ENCODE measurements at regions not wholly inside any gene's neighbourhood (a gene's known extent, or its start where the extent isn't known, plus 50 kb on each side); places are given as distances from the start of the nearest gene placed in this dataset.

DNA sequence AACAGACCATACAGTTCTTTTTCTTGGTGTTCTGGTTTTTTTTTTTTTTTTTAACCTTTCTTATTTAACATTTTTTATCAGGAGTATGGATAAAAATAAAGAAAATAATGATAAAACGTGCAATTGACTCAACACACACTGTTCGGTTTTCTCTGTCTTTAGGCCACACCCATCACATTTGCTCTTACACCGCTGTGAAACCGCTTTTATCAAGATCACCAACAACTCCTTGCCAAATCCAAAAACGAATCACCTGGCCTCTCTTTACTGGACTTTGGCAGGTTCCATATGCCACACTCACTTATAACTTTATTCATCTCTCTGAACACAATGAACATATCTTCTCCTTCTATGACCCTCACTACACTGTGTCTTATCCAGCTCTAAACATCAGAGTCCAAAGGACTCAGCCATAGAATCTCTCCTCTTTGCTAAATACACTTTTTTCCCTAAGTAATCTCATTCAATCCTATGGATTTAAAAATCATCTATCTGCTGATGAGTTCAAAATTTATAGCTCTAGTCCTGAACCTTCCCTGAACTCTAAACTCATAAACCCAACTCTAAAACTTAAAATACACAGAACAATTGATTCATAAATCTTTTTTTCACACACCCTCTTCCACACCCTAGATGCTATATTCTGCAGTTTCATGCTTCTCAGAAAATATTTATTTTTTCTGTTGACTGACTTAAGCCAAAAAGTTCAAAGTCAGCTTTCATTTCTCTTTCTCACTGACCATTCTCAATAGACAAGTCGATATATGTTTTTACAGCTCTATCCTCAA is 800.6 kb upstream of the SOX9 start:
- DNase-seq (ENCODE audit: low read depth in 2 of 2), result no peak

DNA sequence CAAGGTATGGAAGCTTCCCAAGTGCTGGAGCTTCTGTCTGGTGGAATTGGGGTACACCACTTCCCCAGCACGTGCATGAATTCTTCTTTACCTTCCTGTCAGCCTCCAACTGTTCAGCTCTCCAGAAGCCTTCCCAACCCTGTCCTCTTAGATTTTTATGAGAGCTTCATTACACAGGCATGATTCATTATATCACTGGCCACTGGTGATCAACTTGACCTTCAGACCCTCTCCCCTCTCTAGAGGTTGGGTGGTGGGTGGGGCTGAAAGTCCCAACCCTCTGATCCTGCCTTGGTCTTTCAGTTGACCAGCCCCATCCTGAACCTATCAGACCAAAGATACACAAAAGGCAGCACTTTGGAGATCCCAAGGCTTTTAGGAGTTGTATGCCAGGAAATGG is 795.7 kb upstream of the SOX9 start:
- no peak for DNase-seq (ENCODE audit: low read depth in 2 of 2)

DNA sequence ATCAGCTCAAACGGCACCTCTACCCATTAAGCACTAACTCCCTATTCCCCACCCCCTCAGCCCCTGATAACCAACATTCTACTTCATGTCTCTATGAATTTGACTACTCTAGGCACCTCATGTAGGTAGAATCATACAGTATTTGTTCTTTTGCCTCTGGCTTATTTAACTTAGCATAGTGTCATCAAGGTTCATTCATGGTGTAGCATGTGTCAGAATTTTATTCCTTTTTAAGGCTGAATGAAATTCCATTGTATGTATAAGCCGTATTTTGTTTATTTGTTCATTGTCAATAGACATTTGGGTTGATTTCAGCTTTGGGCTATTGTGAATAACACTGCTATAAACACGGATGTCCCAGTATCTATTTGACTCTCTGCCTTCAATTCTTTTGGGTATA is 794.9 kb upstream of the SOX9 start:
- no peak for DNase-seq (ENCODE audit: low read depth in 2 of 2)

DNA sequence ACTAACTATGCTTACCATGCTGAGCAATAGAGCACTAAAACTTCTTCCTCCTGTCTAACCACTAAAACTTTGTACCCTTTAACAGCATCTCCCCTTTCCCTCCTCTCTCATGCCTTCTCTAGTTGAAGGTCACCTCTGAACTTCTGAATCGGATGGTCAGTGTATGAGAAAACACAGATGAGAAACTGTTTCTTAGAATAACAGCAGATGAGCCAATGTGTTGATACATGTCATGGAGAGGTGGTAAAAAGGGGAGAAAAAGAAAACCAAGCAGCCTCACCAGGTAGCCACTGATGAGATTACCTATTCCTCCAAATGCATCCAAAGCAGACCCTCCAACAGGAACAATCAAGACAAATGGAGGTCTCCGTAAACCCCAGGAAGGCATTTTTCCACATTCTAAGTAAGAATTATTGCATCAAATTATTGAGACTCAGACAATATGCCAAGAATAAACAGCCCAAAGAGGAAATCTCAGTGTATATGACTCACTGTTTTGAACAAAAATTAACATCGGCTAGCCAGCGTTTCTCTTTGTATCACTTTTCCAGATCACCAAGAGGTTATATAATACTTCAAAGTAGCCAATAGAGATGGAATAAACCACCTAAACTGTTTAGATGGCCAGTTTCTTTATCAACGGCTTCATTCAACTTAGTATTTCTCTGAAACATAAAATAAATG is 793.3 kb upstream of the SOX9 start:
- DNase-seq (ENCODE audit: low read depth in 2 of 2), result no peak

DNA sequence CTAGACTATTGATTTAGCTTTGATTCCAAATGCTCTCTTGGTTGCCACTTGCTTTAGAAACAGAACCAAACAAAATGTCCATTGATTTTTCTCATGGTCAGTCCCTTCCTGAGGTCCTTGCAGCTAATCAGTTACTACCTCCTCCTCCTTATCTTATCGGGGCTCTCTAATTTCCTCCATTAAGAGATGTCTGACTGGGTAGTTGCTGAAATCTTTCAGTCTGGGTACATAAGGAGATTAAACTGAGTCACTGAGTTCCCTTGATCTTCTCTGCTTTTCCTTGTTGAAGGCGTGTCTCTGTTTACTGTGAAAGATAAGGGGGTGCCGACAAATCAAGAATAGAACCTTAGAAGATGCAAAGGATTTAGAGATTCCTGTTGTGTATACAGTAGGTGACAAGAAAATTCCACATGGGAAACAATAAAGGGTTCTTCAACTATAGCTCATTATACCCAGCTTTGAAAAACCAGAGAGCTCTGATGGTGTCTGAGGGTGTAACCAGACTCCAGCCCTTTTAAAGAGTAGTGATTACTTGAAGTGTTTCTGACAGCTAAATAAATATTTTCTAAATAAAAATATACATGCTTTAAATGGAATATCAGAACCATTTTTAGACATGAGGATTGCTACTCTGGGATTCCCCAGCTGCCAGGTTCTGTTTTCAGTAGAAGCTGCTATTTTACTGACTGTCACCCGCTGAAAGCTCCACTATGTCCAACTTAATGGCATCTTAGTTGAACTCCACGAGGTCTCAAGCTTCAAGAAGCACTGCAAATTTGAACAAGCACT is 791.3 kb upstream of the SOX9 start:
- DNase-seq (ENCODE audit: low read depth in 2 of 2), result no peak

DNA sequence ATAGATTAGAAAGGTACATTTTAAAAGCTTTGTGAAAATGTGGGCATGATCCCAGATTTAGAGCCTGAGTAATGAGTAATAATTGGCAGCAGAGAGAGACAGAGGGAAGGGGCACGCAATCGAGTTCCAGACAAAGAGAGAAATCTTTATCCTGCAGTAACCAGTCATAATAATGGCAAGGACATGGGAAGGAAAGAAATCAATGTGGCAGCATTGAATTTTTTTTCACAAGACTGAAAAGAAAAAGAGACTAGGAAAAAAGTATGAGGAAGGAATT is 790.8 kb upstream of the SOX9 start:
- DNase-seq (ENCODE audit: low read depth in 2 of 2), result no peak

DNA sequence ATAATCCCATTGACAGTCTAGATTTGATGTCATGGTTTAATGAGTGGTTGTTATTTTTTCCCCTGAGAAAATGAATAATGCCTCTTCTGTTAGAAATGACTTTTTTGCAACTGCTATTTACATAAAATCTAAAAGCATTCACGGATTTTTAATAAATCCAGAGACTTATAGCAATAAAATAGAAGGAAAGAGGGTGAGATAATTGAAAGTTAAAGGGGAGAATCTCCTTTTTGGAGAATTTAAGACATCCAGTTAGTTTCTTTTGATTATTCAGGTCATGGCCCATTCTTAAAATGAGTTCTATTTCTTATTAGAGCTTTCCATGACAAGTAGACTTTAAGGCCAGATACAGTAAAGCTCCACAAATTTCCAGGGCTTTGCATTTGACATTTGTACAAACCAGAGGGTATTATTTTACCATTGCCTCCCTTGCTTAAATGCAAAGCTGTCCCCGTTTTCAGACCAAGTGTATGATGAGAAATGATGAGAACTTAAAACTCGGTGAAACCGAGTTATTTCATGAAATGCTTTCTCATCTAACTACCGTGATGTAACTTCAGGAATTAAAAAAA is 789.0 kb upstream of the SOX9 start:
- DNase-seq (ENCODE audit: low read depth in 2 of 2), result no peak

DNA sequence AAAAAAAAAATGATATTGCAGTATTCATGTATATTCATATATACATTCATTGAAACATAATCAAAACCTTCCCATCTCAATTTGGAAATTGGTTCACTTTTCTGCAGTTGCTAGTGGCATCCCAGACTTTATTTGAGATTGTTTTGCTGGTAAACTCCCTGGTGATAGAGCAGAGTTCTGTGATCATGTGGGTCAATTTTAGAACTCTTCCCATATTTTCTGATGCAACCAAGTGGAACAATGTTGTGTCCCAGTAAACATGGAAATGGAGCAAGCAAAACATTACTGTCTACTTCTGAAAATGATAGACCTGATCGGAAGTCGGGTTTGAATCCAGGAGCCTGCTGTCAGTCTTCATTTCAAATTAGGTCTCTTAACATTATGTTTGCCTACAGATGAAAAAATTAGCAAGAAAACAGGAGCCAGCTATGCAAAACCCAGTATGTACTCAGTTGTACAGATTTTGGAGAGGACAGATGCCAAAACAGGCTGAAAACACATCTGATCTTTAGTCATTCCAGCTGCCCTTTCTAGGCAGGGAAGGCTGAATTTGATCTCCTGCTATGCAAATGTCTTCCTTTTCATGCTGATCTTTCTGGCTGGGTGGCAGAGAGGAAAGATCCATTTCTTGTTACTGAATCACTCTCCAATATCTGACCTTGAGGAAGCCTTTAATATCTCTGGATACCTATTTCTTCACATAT is 786.6 kb upstream of the SOX9 start:
- no peak for DNase-seq (ENCODE audit: low read depth in 2 of 2)

DNA sequence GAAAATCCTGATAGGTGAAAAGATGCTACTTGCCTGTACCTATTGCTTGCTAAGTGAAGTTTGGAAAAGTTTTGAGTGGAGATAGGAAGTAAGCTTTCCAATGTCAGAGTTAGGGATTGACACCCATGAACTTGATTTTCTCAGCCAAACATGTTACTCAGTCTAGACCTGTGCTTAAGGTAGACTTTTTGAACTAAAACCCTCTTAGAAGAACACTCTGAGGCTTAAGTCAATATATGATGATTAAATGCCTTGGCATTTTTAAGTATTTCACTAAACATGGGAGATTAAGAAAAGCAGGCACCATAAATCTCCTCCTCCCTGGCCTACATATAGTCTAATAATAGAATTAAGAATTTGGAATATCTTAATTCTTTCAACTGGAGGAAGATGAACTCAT is 785.6 kb upstream of the SOX9 start:
- no peak for DNase-seq (ENCODE audit: low read depth in 2 of 2)

DNA sequence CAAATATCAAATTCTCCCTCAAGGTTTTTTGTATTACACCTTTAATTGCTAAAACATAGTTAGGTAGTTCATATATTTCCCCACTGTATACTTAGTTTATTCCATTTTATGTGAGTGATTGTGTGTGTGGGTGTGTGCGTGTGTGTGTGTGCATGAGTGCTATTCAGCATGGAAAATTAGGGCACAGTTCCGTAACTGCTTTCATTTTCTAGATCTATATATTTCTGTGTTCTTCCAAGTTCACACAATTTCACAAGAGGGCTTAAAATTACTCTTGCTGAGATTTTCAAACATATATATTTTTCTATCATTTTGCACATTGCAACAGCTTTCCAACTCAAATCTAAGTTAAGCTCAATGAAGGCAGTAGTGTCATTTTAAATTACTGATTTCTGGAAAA is 782.9 kb upstream of the SOX9 start:
- no peak for DNase-seq (ENCODE audit: low read depth in 2 of 2)

DNA sequence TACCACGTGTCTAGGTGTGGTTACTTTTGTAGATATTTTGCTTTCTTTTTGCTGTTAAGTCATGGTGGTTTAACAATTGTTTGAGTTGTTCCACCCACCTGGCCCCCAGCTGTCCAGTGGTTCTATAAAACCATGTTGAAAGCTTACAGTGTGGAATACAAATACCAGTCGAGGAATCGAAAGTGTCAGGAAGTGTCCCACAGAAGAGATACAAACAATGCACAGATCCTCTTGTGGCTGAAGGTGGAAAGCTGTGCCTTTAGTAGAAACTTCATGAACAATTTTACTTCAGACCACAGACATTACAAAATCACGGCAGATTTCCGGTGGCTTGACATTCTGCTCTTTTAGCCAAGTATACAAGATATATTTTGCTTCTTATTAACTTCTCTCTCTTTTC is 782.4 kb upstream of the SOX9 start:
- DNase-seq (ENCODE audit: low read depth in 2 of 2), result no peak

DNA sequence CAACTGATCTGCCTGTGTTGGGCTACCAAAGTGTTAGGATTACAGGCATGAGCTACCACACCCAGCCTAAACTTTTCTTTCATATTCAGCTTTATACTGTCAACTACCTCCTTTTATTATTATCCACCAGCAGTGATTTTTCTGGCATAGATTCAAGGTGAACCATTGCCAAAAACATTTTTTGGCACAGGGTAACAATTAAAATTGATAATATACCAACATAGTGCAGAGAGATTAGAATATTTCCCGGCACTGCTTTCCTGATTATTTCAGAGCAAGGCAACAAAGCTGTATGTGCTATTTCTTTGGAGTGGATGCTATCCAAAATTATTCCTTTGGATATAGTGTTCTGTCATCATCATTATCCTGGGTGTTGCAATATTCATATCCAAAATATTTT is 781.6 kb upstream of the SOX9 start:
- DNase-seq (ENCODE audit: low read depth in 2 of 2), result no peak

DNA sequence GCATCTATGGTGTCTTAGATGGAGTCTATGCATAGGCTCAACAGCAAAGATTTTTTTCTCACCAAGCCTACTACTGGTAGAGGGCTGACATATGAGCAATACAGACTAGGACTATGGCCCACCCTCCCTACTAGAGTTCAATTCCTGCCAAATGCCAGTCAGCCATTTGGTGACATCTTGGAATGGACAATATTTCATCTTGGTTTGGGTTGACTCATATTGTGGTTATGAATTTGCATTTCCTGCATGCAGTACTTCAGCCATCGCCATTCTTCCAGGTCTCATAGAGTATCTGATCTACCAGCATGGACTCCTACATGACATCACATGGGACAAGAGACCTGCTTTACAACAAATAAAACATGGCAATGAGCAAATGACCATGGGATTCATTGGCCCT is 778.1 kb upstream of the SOX9 start:
- no peak for DNase-seq (ENCODE audit: low read depth in 2 of 2)

DNA sequence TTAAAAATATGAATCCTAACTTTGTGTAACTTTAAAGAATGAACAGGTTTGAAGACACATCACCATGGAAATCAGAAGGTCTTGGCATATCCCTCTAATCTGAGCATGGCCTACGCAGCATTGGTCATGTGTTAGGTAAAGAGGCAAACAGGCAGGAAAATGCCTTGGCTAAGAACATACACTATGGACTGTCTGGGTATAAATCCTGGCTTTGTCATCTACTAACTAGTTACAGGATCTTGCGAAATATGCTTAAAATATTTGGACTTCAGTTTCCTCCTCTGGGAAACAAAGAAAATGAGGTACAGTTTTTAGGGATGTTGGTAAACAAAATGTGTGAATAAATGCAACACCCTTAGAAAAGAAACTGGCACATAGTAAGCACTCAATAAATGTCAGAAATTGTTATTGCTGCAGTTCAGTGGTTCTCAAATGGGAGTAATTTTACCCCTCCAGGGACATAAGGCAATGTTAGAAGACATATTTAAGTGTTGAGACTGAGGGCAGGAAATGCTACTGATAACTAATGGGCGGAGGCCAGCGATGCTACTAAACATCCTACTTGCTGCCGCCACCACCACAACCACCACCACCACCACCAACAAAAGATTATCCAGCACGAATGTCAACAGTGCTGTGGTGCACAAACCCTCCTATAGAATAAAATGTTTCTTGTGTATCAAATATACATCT is 770.8 kb upstream of the SOX9 start:
- DNase-seq (ENCODE audit: low read depth in 2 of 2), result no peak

DNA sequence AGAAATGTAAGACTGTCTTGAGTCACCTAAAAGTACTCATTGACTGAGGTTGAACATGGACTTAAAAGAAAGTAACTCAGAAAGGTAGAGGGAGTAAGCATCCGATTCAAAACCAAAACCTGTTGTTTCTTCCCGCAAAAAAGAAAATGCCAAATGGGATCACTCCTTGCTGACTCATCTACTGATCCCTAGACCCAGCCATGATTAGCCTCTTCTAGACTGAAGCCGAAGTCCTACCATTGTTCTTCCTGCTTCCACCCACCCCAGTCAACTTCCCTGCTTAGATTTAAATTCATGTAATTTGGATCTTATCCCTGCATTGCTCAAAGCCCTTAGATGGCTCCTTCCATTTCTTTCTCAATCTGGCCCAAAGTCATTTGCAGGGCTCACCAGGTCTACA is 760.5 kb upstream of the SOX9 start:
- no peak for DNase-seq (ENCODE audit: low read depth in 2 of 2)

DNA sequence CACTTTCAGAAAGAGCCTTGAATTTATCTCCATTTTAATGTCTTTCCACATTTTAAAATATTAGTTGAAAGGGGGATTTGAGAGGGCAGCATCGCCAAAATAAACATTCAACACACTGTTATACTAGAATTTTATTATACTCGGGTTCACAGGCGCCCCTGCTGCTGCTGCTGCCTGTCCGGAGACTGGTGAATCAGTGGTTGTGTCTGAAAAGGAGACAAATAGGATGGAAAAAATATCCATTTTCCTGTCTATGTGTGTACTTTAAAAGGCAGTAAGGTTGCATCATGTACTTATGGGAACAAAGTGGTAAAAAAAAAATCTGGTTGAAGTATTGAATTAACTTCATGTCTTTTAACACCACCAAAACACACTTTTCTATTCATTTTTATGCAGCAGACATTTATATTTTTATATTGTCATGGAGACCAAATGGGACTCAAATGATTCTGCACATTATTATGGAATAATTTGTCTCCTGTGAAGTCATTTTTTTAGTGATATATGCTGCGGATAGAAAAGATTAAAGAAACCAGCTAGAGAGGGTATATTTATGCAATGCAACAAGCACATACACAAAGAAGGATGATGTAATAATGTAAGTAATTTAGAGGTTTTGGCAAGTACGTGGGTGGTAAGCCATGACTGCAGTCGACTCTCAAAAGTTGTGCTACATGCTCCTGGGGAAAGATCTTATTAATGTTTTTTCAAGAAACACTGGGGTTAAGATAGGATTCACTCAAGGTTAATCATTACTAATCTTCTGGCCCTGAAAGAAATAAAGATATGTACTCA is 759.0 kb upstream of the SOX9 start:
- no peak for DNase-seq (ENCODE audit: low read depth in 2 of 2)

DNA sequence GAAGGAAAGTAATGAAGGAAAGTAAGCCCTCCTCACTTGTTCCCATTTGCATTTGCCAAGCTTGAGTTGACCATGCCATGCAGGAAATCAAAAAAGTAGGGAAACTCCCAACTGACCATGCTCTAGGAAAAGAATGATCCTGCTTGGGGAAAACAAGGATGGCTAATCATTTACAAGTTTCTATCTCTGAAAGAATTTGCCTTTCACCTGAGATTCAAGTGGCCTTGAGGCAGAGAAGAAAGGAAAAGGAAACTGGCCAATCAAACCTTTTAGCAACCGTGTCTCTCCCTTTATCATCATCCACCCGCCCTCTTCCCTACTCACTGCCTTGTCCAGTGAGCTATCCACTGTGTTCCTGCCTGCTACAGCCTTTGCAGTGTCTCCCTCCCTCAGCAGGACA is 757.2 kb upstream of the SOX9 start:
- no peak for DNase-seq (ENCODE audit: low read depth in 2 of 2)

DNA sequence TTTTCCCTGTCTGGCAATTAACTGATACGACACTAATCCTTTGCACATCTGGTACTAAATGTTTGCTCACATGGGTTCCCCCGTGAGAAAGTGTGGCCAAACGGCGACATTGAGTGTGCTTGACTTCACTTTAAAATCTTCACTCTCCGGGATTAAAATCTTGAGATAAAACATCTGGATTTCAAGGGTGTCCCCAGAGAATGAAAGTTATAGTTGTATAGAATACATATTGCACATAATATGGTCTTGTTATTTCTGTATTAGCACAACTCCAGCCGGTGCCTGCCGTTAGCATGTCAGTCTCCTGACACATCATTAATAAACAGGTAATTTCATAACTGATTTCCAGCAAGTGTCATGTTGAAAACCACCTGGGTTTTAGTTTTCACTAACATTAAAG is 749.0 kb upstream of the SOX9 start:
- no peak for DNase-seq (ENCODE audit: low read depth in 2 of 2)

DNA sequence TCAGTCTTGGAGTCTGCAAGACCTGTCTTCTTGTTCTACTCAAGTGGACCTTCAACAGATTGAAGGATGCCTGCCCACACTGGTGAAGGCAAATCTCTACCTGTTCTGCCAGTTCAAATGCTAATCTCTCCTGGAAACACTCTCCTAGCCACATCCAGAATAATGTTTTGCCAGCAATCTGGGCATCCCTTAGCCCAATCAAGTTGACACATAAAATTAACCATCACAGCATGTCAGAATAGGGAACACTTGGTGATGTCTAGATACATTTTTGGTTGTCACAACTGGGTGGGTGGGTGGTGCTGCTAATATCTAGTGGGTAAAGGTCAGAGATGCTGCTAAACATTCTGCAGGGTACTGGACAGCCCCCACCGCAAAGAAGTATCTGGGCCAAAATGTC is 744.9 kb upstream of the SOX9 start:
- DNase-seq (ENCODE audit: low read depth in 2 of 2), result no peak

DNA sequence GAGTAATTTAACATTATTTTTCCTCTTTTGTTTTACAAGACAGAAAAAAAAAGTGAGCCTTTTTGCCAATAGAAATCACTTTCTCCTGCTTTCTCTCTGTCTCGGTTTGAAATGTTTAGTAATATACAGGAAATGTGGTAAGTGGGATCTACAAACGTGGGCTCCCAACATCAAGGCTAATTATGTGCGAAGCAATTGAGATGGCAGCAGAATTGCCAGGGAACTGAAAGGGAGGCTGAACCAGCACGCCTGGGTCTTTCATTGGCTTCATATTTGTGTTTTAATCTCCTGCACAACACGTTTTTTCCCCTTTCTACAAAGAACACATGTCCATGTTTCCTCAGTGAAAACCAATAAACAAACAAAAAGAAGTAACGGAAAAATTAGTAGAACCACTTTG is 743.9 kb upstream of the SOX9 start:
- DNase-seq (ENCODE audit: low read depth in 2 of 2), result no peak

DNA sequence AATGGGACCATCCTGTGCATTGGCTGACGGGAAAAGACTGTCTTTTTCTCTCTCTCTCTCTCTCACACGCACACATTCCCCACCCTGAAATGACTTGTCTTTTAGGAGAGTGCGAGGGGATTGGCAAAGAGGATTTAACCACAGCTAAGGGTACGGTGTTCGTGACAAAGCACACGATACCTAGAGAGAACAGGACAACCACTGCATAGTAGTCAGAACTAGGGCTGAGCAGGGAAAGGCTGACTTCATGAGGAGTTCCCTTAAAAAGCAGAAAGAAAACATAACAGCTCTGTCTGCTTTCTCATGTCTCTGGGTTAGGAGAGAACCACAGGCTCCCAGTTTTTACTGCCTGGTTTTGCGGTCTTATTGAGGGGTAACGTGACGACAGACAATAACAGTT is 742.8 kb upstream of the SOX9 start:
- DNase-seq (ENCODE audit: low read depth in 2 of 2), result no peak

All from stimulated activated CD8-positive, alpha-beta memory T cell treated with anti-CD3 and anti-CD28 coated beads, Interleukin-15, amount 100 ng/mL, for 48 hours (primary cell).